MM.1S (cell line): ENCODE measurements at regions not wholly inside any gene's neighbourhood (a gene's known extent, or its start where the extent isn't known, plus 50 kb on each side); places are given as distances from the start of the nearest gene placed in this dataset.

Source experiments
- DNase-seq: peaks from one replicate; pipeline ENCODE4 v3.0.0-alpha.2; 2015
- H2AFZ ChIP-seq: fragments of 300-600 bp; sonication (generic); 2 replicates; pipeline ENCODE4 v1.6.0; 2016; ENCODE audit warnings: antibody characterized with exemption, low read length
- H3F3A ChIP-seq: fragments of 300-600 bp; sonication (generic); 2 replicates; pipeline ENCODE4 v1.6.1; 2016; ENCODE audit warnings: mild to moderate bottlenecking, antibody characterized with exemption, low read length, moderate library complexity, mixed read lengths; ENCODE audit not compliant: insufficient read depth
- H3K27ac ChIP-seq: fragments of 300-600 bp; sonication (generic); 2 replicates; pipeline ENCODE4 v1.5.1; 2016; ENCODE audit warnings: mild to moderate bottlenecking, low read length
- H3K27me3 ChIP-seq: fragments of 300-600 bp; sonication (generic); replicated peaks from 2 replicates; pipeline ENCODE4 v1.6.0; 2016; ENCODE audit warnings: low read length; ENCODE audit not compliant: insufficient read depth
- H3K36me3 ChIP-seq: fragments of 300-600 bp; sonication (generic); replicated peaks from 2 replicates; pipeline ENCODE4 v1.6.1; 2016; ENCODE audit warnings: mild to moderate bottlenecking, low read length, mixed read lengths; ENCODE audit not compliant: insufficient read depth
- H3K4me1 ChIP-seq: fragments of 300-600 bp; sonication (generic); 2 replicates; pipeline ENCODE4 v1.6.1; 2016; ENCODE audit warnings: low read length, mixed read lengths
- H3K4me2 ChIP-seq: fragments of 300-600 bp; sonication (generic); 2 replicates; pipeline ENCODE4 v1.6.0; 2016; ENCODE audit warnings: low read depth, low read length
- H3K4me3 ChIP-seq: fragments of 300-600 bp; sonication (generic); 2 replicates; pipeline ENCODE4 v1.5.1; 2016; ENCODE audit warnings: low read length, mixed read lengths
- H3K79me2 ChIP-seq: fragments of 300-600 bp; sonication (generic); 2 replicates; pipeline ENCODE4 v1.6.1; 2016; ENCODE audit warnings: mixed run types, low read length, mixed read lengths
- H3K9ac ChIP-seq: fragments of 300-600 bp; sonication (generic); 2 replicates; pipeline ENCODE4 v1.6.1; 2016; ENCODE audit warnings: low read length, mixed read lengths
- H3K9me2 ChIP-seq: fragments of 300-600 bp; sonication (generic); replicated peaks from 2 replicates; pipeline ENCODE4 v1.6.1; 2016; ENCODE audit warnings: mild to moderate bottlenecking, low read length, mixed read lengths; ENCODE audit not compliant: insufficient read depth
- H3K9me3 ChIP-seq: fragments of 300-600 bp; sonication (generic); replicated peaks from 2 replicates; pipeline ENCODE4 v1.6.1; 2016; ENCODE audit warnings: mild to moderate bottlenecking, low read length, mixed read lengths; ENCODE audit not compliant: insufficient read depth
- H4K20me1 ChIP-seq: fragments of 300-600 bp; sonication (generic); 2 replicates; pipeline ENCODE4 v1.6.1; 2016; ENCODE audit warnings: mild to moderate bottlenecking, low read length, moderate library complexity, mixed read lengths; ENCODE audit not compliant: insufficient read depth
- CTCF ChIP-seq: fragments of 300-600 bp; sonication (generic); IDR thresholded peaks from 2 replicates; pipeline ENCODE4 v1.5.1; 2016; ENCODE audit warnings: antibody characterized with exemption, low read length, mixed read lengths
- EZH2 ChIP-seq: fragments of 300-600 bp; sonication (generic); optimal IDR thresholded peaks from 2 replicates; pipeline ENCODE3; 2017; ENCODE audit warnings: low read depth, mild to moderate bottlenecking, antibody characterized with exemption, low read length, mixed read lengths
- EZH2phosphoT487 ChIP-seq: fragments of 300-600 bp; sonication (generic); IDR thresholded peaks from 2 replicates; pipeline ENCODE4 v1.6.1; 2018; ENCODE audit warnings: antibody characterized with exemption, low read length

- no peaks in the 10 kb centered on the region for H4K20me1 ChIP-seq
- H3K27ac ChIP-seq, result no peak overlapping the region
- H2AFZ ChIP-seq, result no peak overlapping the region
These were observed 266.9 kb upstream of the STT3B start for GRCh38 chr3:31265646-31266428.

DNA sequence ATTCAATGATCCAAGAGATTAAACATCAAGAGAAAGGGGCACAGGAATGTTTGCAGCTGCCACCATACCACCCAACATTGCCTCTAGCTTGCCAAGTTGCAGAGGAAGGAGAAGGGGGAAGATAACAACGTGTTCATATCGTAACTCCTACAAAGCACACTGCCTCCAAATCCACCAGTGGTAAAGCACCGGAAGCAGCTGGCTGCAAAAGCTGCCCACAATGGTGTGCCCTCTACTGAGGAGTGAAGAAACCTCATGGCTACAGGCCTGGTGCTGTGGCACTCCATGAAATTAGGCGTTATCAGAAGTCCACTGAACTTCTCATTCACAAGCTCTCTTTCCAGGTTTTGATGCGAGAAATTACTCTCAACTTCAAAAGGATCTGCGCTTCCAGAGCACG is 263.9 kb upstream of the STT3B start:
- Histone ChIP-seq H3K4me1 (no peaks in the 10 kb centered on the region), H3K4me2 (no peak overlapping the region), H3K79me2 (no peaks in the 10 kb centered on the region), H3K9me3 (no peaks in the 10 kb centered on the region), H3K9me2 (no peaks in the 10 kb centered on the region), H3K4me3 (no peak overlapping the region), H3K9ac (no peak overlapping the region), H3K27me3 (no peaks in the 10 kb centered on the region), H3K27ac (no peak overlapping the region), H3K36me3 (no peaks in the 10 kb centered on the region), H2AFZ (no peak overlapping the region), H4K20me1 (no peaks in the 10 kb centered on the region), H3F3A (no peaks in the 10 kb centered on the region)
- no peak for DNase-seq
- no peak for TF ChIP-seq EZH2
- no peak for TF ChIP-seq EZH2phosphoT487
- no peak for TF ChIP-seq CTCF

More at GRCh38 chr3:31265646-31266428, 266.9 kb upstream of the STT3B start:
- Histone ChIP-seq H3K4me2 (no peak overlapping the region), H3F3A (no peaks in the 10 kb centered on the region), H3K9me3 (no peaks in the 10 kb centered on the region), H3K4me1 (no peaks in the 10 kb centered on the region), H3K9me2 (no peaks in the 10 kb centered on the region), H3K4me3 (no peak overlapping the region), H3K27me3 (no peaks in the 10 kb centered on the region), H3K36me3 (no peaks in the 10 kb centered on the region), H3K9ac (no peak overlapping the region), H3K79me2 (no peaks in the 10 kb centered on the region)
- no peak for DNase-seq
- TF ChIP-seq EZH2 (no peak), CTCF (no peak), EZH2phosphoT487 (no peak)

DNA sequence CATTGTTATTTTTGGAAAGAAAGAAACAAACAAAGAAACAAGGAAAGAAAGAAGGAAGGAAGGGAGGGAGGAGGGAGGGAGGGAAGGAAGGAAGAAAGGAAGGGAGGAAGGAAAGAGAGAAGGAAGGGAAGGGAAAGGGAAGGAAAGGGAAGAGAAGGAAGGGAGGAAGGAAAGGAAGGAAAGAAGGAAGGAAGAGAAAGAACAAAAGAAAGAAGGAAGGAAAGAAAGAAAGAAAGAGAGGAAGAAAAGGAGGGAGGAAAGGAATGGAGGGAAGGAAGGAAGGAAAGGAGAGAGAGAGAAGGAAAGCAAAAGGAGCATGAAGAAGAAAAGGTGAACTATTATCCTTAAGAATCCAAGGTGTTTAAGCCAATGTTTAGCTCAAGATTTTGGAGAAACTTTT is 262.7 kb upstream of the STT3B start:
- no peaks in the 10 kb centered on the region for H3K9me3 ChIP-seq
- no peaks in the 10 kb centered on the region for H3K4me1 ChIP-seq
- H3K27ac ChIP-seq, result no peak overlapping the region
- H3K36me3 ChIP-seq, result no peaks in the 10 kb centered on the region
- no peak overlapping the region for H3K4me3 ChIP-seq
- H3F3A ChIP-seq, result no peaks in the 10 kb centered on the region
- H3K4me2 ChIP-seq, result no peak overlapping the region
- H3K9me2 ChIP-seq, result no peaks in the 10 kb centered on the region
- no peaks in the 10 kb centered on the region for H3K27me3 ChIP-seq
- H3K9ac ChIP-seq, result no peak overlapping the region
- DNase-seq, result no peak
- no peak overlapping the region for H2AFZ ChIP-seq
- no peak for TF ChIP-seq EZH2
- no peak for TF ChIP-seq CTCF
- TF ChIP-seq EZH2phosphoT487, result no peak
- no peaks in the 10 kb centered on the region for H3K79me2 ChIP-seq
- H4K20me1 ChIP-seq, result no peaks in the 10 kb centered on the region
